ENCODE measurements at regions not wholly inside any gene's neighbourhood (a gene's known extent, or its start where the extent isn't known, plus 50 kb on each side); places are given as distances from the start of the nearest gene placed in this dataset.

DNA sequence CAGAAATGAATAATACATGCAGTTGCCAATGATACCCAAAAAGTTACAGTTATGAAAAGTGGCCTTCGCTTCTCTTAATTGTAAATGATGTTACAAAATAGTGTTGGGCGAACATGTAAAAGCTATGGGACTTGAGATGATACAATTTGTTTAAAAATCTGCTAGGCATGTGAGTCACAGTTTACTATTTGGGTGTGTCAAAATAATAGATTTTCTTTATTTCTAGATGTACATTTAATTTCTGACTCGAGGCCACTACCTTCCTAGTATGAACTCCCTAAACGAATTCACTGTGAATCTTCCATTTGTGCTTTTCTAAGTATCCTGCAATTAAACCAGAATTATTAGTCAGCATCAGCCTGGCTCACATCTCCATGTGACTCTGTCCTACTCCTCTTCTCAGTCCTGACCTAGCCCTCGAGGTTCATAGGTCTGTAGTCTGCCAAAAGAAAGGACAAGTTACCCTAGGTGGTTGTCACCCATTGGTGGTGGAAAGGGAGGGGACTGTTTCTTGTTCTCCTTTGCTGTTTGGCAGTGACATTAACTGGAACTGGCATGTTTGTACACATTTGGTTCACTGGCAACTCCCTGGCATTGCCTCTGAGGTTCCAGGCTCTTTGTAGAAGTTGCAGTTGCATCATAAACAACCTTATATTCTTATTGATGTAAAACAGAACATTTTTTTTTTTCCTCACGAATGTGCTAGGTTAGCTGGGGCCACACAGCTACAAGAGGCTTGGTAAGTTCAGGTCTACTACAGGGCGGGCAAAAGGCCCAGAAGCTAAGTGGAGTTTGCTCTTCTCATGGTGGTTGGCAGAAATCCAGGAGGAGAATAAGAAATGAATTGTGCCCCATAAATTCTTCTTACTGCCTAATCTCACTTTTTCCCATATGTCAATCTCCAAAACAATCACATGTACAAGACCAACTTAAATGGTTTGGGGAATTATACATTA, 746.5 kb upstream of the ADAMTS5 start:
- WGBS, 2 donors: 58 to 70% methylated on average over 7 of the region's 7 CpGs
- H3K27me3 ChIP-seq: no peaks in the 10 kb centered on the region
- H3K4me1 ChIP-seq: no peaks in the 10 kb centered on the region
- H3K9me3 ChIP-seq: no peaks in the 10 kb centered on the region
- H3K27ac ChIP-seq: no peak overlapping the region
- DNase-seq: peak in 1 of 2 donors; percentile 56
- no peak overlapping the region for H3K4me3 ChIP-seq
- H3K36me3 ChIP-seq: no peaks in the 10 kb centered on the region
- TF ChIP-seq POLR2A (IDR thresholded peaks at IDR 0.05): no peak
- TF ChIP-seq, protein P1, sequence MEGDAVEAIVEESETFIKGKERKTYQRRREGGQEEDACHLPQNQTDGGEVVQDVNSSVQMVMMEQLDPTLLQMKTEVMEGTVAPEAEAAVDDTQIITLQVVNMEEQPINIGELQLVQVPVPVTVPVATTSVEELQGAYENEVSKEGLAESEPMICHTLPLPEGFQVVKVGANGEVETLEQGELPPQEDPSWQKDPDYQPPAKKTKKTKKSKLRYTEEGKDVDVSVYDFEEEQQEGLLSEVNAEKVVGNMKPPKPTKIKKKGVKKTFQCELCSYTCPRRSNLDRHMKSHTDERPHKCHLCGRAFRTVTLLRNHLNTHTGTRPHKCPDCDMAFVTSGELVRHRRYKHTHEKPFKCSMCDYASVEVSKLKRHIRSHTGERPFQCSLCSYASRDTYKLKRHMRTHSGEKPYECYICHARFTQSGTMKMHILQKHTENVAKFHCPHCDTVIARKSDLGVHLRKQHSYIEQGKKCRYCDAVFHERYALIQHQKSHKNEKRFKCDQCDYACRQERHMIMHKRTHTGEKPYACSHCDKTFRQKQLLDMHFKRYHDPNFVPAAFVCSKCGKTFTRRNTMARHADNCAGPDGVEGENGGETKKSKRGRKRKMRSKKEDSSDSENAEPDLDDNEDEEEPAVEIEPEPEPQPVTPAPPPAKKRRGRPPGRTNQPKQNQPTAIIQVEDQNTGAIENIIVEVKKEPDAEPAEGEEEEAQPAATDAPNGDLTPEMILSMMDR (IDR thresholded peaks at IDR 0.05): no peak
- no peak for TF ChIP-seq POLR2AphosphoS5 (IDR thresholded peaks at IDR 0.05)
- TF ChIP-seq EP300 (IDR thresholded peaks at IDR 0.05): no peak
- peak in 1 of 2 donors; percentile 34 for ATAC-seq (ENCODE audit: low FRiP score in 2 of 2)

GRCh38 chr21:27704567-27705166, 737.8 kb upstream of the ADAMTS5 start:
- no peak for TF ChIP-seq POLR2A (IDR thresholded peaks at IDR 0.05)
- no peak for TF ChIP-seq EP300 (IDR thresholded peaks at IDR 0.05)
- no peak for TF ChIP-seq POLR2AphosphoS5 (IDR thresholded peaks at IDR 0.05)
- ATAC-seq (ENCODE audit: low FRiP score in 2 of 2) (no peak), DNase-seq (no peak)
- H3K27ac ChIP-seq: no peak overlapping the region
- H3K9me3 ChIP-seq: peaks cover 0 to 4% (median 0%) of the 10 kb centered on the region in 4 donors
- no peaks in the 10 kb centered on the region for H3K4me1 ChIP-seq
- H3K4me3 ChIP-seq: no peak overlapping the region
- no peaks in the 10 kb centered on the region for H3K27me3 ChIP-seq
- H3K36me3 ChIP-seq: no peaks in the 10 kb centered on the region
- 84 to 87% methylated on average over 8 of the region's 8 CpGs for WGBS, 2 donors

GRCh38 chr21:27703791-27704190, 736.9 kb upstream of the ADAMTS5 start:
- TF ChIP-seq EP300 (IDR thresholded peaks at IDR 0.05) (no peak), POLR2A (IDR thresholded peaks at IDR 0.05) (no peak), POLR2AphosphoS5 (IDR thresholded peaks at IDR 0.05) (no peak)
- TF ChIP-seq, protein P1 (IDR thresholded peaks at IDR 0.05): no peak

DNA sequence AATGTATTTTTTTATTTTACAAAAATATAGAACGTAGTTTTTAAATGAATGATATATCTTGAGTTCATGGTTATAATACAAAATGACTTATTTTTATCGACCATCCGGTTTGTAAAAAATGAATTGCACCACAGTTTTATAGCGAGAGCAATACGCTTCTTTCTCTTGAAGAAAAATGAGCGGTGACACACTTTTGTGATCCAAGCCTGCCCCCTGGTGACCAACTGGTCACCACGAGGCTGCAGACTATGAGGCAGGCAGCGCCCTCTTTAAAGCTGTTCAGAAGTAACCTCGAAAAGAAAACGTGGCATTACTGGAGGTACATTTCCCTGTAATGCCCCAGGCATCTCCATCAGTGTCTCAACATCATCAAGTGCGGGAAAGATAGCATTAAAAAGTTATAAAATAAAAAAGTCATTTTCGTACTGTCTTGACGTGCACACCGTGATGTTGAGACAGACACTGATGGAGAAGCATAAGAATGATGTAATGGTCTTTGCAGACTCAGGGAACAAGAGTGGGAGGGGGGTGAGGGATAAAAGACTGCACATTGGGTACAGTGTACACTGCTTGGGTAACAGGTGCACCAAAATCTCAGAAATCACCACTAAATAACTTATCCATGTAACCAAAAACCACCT, 734.2 kb upstream of the ADAMTS5 start:
- Histone ChIP-seq H3K27me3 (no peaks in the 10 kb centered on the region), H3K4me3 (no peak overlapping the region), H3K36me3 (no peaks in the 10 kb centered on the region), H3K27ac (no peak overlapping the region), H3K9me3 (no peaks in the 10 kb centered on the region), H3K4me1 (no peaks in the 10 kb centered on the region)
- ATAC-seq (ENCODE audit: low FRiP score in 2 of 2) (peak in 1 of 2 donors; percentile 91), DNase-seq (peak in 1 of 2 donors; percentile 63)
- TF ChIP-seq POLR2A (IDR thresholded peaks at IDR 0.05): no peak
- TF ChIP-seq, protein P1 (IDR thresholded peaks at IDR 0.05): peak; percentile 70 to 85 (median 71)
- 11% methylated on average over 14 of the region's 14 CpGs for WGBS, 2 donors

More at GRCh38 chr21:27703791-27704190, 736.9 kb upstream of the ADAMTS5 start:
- Histone ChIP-seq H3K4me3 (no peak overlapping the region), H3K4me1 (no peaks in the 10 kb centered on the region), H3K27ac (no peak overlapping the region), H3K9me3 (peaks cover 0 to 4% (median 0%) of the 10 kb centered on the region in 4 donors), H3K36me3 (no peaks in the 10 kb centered on the region), H3K27me3 (no peaks in the 10 kb centered on the region)
- peak in 1 of 2 donors; percentile 50 for ATAC-seq (ENCODE audit: low FRiP score in 2 of 2)
- 68 to 91% methylated on average over 4 of the region's 4 CpGs for WGBS, 2 donors
- no peak for DNase-seq

- WGBS, 2 donors: 95 to 100% methylated on average over 1 of the region's 1 CpG
- DNase-seq (no peak), ATAC-seq (ENCODE audit: low FRiP score in 2 of 2) (no peak)
- no peak overlapping the region for H3K27ac ChIP-seq
- TF ChIP-seq, protein P1 (IDR thresholded peaks at IDR 0.05): no peak
- TF ChIP-seq EP300 (IDR thresholded peaks at IDR 0.05) (no peak), POLR2A (IDR thresholded peaks at IDR 0.05) (no peak), POLR2AphosphoS5 (IDR thresholded peaks at IDR 0.05) (no peak)
- H3K9me3 ChIP-seq: no peaks in the 10 kb centered on the region
- H3K4me1 ChIP-seq: no peaks in the 10 kb centered on the region
- no peak overlapping the region for H3K4me3 ChIP-seq
- H3K36me3 ChIP-seq: no peaks in the 10 kb centered on the region
- no peaks in the 10 kb centered on the region for H3K27me3 ChIP-seq
These were observed 728.4 kb upstream of the ADAMTS5 start for GRCh38 chr21:27695246-27695645.
